GM20000 (cell line): ENCODE measurements at regions not wholly inside any gene's neighbourhood (a gene's known extent, or its start where the extent isn't known, plus 50 kb on each side); places are given as distances from the start of the nearest gene placed in this dataset.
"Not testable (repeated sequence)": the region's sequence is repeated elsewhere in the genome, so short reads cannot be mapped to it uniquely, and the experiment has no call there.

Experiments used
- DNase-seq: peaks from one replicate; pipeline ENCODE4 v3.0.0; 2012; ENCODE audit warnings: low spot score
- CTCF ChIP-seq: IDR thresholded peaks from 2 replicates; pipeline ENCODE4 v1.5.1; 2012; ENCODE audit warnings: mild to moderate bottlenecking, control low read depth; ENCODE audit errors: extremely low read depth, missing control alignments

GRCh38 chr4:138113819-138114400 is 128.2 kb downstream of the SLC7A11 start:
- no peak for TF ChIP-seq CTCF
- DNase-seq = no peak

- not testable (repeated sequence) for DNase-seq
Measured at GRCh38 chr4:138112890-138113289, 129.3 kb downstream of the SLC7A11 start.

- TF ChIP-seq CTCF = no peak
- DNase-seq = no peak
Measured at GRCh38 chr4:138112389-138112788, 129.8 kb downstream of the SLC7A11 start.

- DNase-seq = no peak
- TF ChIP-seq CTCF = no peak
Measured at GRCh38 chr4:138111462-138112000, 130.6 kb downstream of the SLC7A11 start.

- DNase-seq = no peak
Measured at GRCh38 chr4:138110815-138111214, 131.3 kb downstream of the SLC7A11 start.

GRCh38 chr4:138107023-138107422 is 135.1 kb downstream of the SLC7A11 start:
- no peak for DNase-seq
- no peak for TF ChIP-seq CTCF

More at GRCh38 chr4:138110815-138111214, 131.3 kb downstream of the SLC7A11 start:
- no peak for TF ChIP-seq CTCF

GRCh38 chr4:138105331-138105730 is 136.8 kb downstream of the SLC7A11 start:
- no peak for DNase-seq
- no peak for TF ChIP-seq CTCF

- TF ChIP-seq CTCF = no peak
- no peak for DNase-seq
Measured at GRCh38 chr4:138104284-138104680, 137.9 kb downstream of the SLC7A11 start.
